ENCODE measurements at regions not wholly inside any gene's neighbourhood (a gene's known extent, or its start where the extent isn't known, plus 50 kb on each side); places are given as distances from the start of the nearest gene placed in this dataset.
"Not testable (repeated sequence)": the region's sequence is repeated elsewhere in the genome, so short reads cannot be mapped to it uniquely, and the experiment has no call there.

DNA sequence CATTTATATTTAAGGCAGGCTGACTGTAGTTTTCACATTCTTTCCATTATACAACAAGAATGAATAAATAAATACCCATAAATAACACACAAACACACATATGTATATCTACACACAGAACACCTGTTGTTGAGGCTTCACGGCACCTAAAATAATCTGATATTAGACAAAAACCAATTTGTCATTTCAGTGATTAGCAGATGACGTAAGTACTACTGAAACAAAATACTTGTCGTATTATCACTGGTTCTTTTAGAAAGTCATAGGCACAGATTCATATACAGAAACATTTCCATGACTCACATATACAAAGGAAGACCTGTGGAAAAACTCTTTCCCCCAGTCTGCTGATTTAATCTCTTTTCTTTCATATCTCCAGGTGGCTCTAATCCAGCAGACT, 1113.4 kb upstream of the FANCL start:
- no peak for DNase-seq

DNA sequence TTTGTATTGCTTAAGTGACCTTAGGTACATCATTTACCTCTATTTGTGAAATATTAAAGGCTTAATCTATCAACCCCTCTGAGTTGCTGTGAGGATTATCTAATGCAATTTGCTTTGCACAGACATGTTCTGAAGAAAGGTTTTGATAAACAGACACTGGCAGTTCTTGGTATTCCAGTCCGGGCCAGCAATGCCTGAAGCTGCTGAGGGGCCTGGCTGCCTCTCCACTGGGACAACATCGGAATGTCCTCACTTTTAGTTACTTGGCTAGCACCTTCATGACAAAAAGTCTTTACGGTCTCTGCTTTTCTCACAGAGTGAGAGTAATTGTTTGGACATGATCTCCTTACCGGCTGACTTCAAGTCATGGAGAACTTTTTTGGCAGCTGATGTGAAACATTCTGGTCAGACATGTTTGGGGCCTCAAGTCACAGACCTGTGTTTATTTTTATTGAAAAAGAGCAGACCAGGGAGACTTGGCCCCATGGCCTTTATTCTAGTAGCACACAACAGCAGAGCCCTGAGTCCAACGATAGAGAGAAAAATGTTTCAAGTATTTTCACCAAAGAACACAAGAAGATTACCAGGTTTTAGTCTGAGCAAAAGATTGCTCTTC, 1112.3 kb upstream of the FANCL start:
- DNase-seq, result no peak

DNA sequence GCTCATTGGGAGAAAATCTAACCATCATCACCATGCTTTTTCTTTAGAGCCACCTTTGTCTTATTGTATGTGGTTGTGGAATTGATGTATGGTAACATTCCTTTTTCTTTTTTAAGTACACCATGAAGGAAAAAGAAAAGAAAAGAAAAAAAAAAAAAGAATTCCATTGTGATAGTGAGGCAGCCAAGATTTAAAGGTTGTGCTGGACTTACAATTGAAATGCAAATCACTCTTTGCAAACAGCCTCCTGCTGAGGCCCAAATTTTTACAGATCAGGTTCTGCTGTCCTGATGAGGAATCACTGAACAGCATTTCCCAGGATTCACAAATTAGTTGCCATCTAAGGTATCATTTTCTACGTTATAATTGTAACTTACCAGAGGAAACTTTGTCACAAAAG, 1101.0 kb upstream of the FANCL start:
- no peak for DNase-seq

DNA sequence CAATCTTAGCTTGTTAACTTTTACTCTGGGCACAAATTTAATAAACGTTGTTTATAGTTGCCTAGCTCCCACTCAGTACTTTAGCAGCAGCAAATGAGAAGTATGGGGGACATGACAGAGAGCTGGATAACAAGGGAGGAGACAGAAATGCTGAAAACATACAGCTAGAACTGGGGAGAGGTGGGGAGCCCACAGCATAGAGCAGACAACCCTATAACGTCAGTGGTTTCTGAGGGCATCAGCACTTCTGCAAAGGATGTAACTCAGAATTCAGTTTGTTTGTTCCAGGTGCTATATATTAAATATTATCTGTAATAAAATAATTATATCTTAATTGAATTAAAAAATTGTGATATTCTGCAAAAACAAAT, 1098.7 kb upstream of the FANCL start:
- no peak for DNase-seq

DNA sequence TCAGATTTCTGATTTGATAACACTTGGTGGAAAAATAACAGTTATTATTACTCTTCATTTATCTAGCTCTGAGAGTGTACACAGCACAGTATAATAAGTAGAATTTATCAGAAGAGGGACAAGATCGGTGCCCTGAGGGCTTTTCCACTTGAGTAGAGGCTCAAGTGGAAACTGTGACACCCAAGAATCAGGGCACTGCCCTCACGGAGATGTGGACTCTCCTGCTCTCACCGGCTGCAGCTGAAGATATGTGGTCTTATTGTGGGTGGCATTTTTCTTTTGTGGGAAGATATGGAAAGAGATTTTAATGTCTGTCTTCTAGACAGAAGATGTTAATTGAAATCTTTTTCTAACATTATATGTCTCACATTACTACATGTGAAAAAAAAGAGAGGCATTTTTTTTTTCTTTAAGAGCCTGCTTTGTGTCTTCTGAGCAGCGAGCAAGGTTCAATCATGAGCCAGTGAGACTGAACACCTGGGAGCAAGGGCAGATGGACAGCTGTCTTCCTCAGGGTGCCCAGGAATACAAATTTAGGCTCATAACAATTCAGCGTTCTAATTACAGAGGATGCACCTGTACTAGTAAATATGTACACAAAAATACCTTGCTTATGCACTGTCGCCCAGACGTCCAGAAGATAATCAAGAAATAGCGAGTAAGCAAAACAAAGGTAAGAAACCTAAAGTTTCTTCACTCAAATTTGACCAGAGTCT, 1098.2 kb upstream of the FANCL start:
- no peak for DNase-seq

DNA sequence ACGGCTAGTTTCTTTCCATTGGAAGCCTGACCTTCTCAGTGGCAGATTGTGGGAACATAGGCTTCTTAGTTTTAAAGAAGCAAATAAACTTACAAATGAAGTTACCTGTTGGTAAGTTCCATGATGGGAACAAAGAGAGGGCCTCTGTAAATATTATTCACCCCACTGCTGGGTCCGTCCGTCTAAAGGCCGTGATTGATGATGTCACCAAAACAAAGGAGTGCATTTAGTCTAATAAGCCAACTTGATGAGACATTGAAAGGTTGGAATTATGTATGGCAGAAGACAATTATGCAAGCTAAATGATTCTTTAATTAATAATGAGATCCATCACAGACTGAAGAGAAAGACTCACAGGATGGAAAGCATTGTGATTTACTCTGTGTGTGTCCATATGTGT, 1091.9 kb upstream of the FANCL start:
- DNase-seq, result no peak

DNA sequence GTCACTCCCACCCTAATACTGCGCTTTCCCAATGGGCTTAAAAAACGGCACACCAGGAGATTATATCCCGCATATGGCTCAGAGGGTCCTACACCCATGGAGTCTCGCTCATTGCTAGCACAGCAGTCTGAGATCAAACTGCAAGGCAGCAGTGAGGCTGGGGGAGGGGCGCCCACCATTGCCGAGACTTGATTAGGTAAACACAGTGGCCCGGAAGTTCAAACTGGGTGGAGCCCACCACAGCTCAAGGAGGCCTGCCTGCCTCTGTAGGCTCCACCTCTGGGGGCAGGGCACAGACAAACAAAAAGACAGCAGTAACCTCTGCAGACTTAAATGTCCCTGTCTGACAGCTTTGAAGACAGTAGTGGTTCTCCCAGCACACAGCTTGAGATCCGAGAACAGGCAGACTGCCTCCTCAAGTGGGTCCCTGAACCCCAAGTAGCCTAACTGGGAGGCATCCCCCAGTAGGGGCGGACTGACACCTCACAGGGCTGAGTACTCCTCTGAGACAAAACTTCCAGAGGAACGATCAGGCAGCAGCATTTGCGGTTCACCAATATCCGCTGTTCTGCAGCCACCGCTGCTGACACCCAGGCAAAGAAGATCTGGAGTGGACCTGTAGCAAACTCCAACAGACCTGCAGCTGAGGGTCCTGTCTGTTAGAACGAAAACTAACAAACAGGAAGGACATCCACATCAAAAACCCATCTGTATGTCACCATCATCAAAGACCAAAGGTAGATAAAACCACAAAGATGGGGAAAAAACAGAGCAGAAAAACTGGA, 1085.6 kb upstream of the FANCL start:
- not testable (repeated sequence) for DNase-seq

DNA sequence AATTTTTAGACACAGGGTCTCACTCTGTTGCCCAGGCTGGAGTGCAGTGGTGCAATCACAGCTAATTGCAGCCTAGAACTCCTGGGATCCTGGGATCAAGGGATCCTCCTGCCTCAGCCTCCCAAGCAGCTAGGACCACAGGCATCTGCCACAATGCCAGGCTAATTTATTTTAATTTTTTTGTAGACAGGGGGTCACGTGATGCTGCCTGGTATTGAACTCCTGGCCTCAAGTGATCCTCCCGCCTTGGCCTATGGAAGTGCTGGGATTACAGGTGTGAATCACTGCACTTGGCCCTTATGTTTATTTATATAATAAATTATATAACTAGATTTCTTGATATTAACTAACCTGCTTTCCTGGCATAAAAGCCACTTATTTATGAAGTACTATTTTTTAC, 1081.7 kb upstream of the FANCL start:
- no peak for DNase-seq

DNA sequence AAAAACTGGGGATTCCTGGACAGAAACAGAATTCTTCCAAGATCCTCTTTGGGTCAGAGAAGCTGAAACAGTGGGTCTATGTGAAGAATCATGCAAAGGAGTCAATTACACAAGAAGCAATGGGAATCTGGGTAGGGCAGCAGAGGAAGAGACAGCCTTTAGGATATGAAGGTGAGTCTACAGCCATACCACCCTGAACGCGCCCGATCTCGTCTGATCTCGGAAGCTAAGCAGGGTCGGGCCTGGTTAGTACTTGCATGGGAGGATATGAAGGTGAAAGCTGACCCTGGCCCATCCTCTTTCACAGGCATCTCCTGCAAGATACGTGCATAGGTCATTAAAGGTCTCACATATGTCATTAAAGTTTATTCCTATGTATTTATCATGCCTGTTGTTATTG, 1080.9 kb upstream of the FANCL start:
- DNase-seq, result no peak

DNA sequence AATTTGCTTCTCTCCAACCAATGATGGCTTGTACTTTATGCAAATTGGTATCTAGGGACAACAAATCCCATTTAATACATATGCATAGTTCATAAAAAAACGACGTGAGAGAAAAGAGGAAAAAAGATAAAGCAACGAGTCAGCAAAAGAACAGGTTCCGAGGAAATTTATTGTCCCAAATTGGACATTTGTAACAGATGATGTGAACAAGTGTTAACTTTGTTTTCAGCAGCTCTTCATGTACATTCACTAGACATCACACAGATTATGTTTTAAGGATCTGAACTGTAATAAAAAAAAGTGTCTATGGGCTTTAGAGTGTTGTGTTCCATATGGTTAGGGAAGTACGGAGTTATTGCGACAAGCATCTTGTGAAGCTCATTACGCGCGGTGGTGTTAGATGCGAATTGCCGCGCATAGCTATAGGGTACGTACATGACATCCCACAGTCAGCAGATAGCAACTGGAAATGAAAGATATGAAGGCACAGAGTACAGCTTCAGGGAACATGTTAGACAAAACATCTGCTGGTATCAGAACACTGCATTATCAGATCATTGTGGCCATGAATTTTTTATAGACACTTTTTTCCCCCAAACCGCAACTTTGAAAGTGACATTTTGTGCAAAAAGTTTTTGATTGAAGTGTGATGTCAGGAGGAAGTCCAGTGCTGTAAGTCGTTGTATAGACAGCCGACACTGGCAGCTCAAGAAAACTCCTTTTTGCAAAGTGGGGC, 1073.1 kb upstream of the FANCL start:
- no peak for DNase-seq

DNA sequence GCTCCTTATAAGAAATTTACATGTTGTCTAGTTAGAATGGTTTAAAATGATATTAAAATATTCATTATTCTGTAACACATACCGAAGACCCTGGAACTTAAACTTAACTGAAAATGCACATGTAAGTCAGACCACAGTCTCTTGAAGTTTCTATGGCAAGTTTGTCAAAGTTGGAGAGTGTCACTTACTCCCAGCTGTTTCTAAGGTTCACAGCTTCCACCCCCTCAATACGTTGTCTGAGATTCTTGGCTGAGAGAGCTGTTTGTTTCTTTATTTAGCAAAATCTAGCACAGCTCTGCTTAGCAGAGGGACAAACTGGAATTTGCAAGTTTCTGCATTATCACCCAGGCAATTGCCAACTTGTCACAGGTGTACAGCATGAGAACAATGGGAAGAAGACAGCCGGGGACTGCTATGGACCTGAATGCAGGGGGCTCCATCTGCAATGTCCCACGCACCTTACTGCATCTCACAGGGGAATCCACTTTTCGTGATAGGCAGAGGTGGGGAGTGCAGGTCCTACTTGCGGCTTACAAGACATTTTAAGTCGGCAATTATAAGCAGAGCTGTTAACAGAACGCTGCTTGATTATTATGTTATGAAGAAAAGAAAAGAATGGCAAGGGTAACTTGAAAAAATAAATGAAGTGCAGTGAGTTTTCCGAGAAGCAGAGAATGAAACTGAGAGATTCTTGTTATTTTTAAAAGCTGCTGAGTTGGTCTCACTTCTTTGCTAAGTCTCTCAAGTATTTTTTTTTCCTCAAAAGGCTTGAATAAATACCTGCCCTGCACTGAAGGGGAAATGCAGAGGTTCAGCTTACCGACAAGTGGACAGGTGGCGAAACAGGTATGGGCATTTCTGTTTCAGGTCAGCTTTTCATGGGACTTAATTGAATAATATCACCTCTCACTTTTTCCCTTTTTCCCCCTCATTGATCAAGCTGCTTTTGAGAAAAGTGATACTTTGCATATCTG, 1072.1 kb upstream of the FANCL start:
- no peak for DNase-seq

DNA sequence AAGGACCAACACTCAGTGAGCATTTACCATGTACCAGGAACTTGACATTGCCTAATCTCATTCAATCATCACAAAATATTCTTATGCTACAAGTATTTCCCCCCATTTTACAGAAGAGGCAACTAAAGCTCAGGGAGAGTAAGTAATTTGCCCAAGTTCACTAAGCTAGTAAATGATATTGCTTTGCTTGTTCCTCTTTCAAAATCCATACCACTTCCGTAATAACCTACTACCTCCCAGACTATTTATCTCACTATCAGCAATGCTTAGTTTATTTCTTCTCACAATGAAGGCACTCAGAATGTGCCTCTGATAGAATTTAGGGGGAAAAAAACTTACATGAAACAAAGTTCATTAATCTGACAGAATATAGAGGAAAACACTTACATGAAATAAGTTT, 1070.9 kb upstream of the FANCL start:
- no peak for DNase-seq

DNA sequence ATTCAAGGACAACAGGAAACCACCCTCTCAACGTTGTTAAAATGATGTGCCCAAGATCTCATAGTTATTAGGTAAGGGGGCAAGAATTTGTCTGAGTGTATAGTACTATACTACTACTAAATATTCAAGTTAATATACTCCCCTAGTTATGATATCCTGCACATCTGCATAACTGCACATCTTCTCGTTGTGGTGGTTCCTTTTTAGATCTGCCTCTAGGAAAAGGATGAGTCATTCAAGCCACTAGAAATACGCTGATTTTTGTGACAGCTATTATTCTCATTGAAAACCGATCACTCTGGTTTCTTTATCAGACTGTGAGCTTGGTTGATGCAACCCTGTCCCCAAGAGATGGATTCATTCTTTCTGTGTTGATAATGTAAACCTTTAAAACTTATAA, 1067.0 kb upstream of the FANCL start:
- no peak for DNase-seq

DNA sequence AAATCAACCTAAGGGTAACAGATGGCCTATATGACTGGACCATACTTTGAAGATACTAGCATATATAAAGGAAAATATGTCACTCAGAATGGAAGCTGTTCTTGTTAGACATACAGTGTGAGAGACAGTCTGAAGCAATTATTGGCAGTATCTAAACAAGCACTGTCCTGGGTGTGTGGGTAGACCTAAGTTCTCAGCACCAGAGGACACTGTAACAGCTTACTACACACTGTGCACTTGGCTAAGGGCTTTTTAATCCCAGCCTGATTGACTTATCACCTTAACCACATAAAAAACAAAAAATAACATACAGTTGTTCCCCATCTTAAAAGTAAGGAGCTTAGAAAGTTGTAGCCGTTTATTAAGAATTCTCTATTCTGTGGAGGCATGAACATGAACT, 1066.1 kb upstream of the FANCL start:
- no peak for DNase-seq

DNA sequence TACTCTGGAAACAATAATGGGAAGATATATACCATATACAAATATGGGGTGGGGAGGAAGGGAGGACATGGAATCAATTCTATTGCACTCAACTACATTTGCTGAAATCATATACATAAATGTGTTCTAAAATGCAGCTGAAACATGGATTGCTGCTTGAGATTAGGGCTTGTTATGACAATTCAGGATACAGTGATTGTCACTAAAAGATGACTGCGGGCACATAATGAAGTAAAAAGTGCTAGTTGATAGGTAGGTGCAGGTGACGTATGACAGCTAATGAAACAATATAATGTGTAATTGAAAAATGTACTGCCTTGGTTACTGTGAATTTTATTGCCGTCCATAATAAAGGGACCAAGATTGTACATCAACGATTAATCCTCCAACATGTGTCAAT, 1062.1 kb upstream of the FANCL start:
- no peak for DNase-seq

DNA sequence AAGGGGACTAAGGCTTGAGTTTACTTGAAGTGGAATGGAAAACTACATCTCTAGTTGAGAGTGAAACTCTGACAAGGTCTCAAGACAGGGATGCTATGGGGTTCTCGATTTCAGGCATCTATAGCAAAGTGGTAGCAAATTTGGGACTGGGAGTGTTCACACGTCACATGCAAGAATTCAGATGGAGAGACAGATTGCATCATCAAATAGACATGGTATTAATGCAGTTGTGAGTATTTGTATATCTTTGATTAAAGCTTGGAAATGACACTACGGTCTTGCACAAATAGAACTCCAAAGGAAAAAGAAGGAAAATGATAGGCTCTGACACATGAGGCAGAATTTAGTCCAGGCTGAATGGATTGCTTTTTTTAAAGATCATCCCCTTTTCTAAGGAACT, 1061.6 kb upstream of the FANCL start:
- DNase-seq, result no peak

DNA sequence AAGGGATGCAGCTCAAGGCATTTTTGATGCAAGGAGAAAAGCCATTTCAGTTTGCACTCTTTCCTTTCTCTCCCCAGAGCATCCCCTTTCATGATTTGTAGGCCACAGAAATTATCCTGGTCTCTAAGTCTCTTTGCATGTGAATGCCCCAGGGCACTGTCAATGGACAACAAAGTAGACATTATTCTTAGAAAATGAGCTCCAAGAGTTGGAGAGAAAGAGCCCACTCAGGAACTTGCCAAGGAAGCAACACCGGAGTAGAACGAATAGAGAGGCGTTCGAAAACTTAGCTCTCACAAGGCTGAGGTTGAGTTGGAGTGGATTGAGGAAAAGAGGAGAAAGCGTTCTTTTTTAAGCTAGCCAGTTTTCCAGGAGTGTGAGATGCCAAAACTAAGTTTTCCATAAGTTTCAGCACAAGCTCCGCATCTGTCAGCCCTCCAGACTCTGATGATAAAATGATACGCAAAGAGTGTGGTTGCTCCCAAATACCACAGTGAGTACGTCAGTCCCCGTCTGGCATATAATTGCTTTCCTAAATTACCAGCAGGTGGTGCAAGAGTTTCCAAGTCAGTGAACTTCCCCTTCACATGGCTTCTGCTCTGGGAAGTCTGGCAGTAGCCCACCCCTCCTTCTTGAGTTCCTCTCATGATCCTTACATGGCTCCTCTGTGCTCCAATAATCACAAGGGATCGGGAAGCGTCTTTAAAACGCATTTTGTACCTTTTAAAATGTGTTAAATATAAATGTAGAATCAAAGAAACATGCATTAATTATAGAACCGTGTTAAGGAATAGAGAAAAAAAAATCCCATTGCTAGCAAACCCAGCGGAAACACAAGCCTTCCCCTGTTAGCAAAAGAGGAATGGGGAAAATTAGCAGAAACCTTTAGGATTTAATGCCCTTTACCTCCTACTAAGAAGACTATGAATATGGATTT, 1060.6 kb upstream of the FANCL start:
- peak; percentile 35 for DNase-seq

DNA sequence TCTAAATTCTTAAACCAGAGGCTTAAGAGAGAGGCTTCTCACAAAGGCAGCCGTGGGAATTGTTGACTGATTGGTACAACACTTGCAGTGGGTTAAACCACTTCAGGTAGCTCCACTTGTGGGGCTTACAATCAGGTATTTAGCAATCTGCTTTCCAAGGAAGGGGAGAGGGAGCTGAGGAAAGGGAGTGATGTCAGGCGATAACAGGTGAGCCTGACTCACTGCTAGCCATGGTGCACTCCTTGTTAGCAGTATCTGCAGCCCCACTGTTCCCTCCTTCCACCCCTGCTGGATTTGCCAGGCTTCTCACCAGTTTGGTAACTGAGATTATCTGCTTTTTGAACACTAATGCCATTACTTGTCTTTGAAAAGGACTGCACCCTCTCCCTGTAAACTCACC, 1056.7 kb upstream of the FANCL start:
- DNase-seq, result no peak

DNA sequence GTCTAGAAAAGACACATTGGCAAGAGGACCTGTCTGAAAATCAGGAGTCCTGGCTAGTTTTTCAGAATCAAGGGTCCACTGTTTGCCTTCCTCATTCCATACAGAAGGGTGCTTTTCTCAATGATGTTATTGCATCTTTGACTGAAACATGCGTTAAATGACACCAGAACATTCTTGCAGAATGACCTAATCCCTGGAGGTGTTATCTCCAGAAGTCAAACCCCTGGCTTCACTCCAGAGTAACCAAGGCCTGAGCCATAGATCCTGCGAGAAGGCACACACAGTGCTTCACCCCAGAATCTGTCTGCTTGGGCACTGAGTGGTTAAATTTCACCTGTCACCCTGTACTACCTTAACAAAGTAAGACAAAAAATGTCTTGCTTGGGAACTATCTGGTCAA, 1055.2 kb upstream of the FANCL start:
- no peak for DNase-seq

DNA sequence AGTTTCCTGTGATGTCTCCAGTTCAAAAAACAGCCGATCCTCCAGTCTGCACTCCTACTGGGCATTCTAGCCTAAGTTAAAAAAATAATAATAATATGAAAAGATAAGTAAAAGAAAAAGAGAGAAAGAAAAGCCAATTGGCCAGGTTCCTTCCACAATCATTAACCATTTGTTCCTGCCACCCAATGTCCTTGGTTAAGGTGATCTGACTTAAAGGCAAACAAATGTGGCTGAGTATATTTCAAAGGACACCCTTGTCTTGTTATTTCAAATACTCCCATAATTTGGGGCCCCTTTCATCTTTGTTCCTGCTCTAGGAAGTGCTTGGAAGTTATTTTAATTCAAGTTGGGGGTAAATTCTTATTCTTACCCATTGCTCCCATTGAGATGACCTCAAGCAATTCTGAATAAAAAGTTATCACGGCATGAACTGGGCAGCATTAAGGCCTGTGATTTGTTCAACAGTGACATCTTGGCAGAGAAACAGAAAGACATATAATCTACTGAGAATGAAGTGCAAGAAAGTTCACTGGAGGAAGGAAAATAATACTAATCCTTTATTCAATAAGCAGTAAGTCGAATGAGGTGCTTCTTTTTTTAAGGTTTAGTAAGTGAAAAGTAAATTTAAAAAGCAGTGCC, 1054.5 kb upstream of the FANCL start:
- no peak for DNase-seq

DNA sequence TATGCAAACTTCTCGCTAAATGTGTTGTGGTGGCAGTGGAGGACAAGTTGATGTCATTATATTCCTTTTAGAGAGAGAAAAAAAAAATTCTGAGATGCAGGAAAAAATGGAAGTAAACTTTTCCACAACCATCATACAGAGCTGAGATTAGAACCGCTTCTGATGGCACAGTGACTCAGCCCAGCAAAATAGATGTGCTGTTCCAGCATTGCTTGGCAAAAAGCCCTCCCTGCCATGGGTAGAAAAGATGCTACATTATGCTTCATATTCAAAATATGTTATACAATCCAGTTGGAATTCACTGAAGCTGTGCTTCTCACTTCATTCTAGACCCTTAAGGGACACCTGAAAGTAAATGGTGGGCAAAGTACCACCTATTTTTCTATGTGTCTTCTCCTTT, 1047.6 kb upstream of the FANCL start:
- DNase-seq, result no peak

Measured in amniotic stem cell (primary cell).